HEK293 (cell line): ENCODE measurements at regions not wholly inside any gene's neighbourhood (a gene's known extent, or its start where the extent isn't known, plus 50 kb on each side); places are given as distances from the start of the nearest gene placed in this dataset.

ENCODE experiments used
- KLF7 ChIP-seq: fragments of 450-650 bp; formaldehyde crosslinking; IDR thresholded peaks from 2 replicates; pipeline ENCODE4 v1.5.1; 2016; ENCODE audit warnings: missing biosample characterization, missing genetic modification characterization, borderline replicate concordance
- SETDB1 ChIP-seq: IDR thresholded peaks from one replicate; pipeline ENCODE4 v1.6.1; 2017; ENCODE audit warnings: mild to moderate bottlenecking, low read length, moderate library complexity, mixed read lengths; ENCODE audit not compliant: insufficient read length
- SP2 ChIP-seq: fragments of 450-650 bp; formaldehyde crosslinking; IDR thresholded peaks from 2 replicates; pipeline ENCODE4 v1.5.1; 2016; ENCODE audit warnings: missing biosample characterization, missing genetic modification characterization
- TCF7L2 ChIP-seq: IDR thresholded peaks from 2 replicates; pipeline ENCODE4 v1.6.1; 2011; ENCODE audit warnings: low read depth, mild to moderate bottlenecking, inconsistent platforms, low read length, moderate library complexity, borderline replicate concordance
- ZFHX2 ChIP-seq: fragments of 450-650 bp; formaldehyde crosslinking; conservative IDR thresholded peaks from 2 replicates; pipeline ENCODE4 v1.5.1; 2016; ENCODE audit warnings: missing biosample characterization, missing genetic modification characterization
- ZNF274 ChIP-seq, 2 experiments: fragments of 200-500 bp in 1 of 2; fragments of 450-650 bp in 1 of 2; sonication (Bioruptor generic) in 1 of 2; formaldehyde crosslinking in 1 of 2; IDR thresholded peaks; 2 replicates each; pipeline versions ENCODE4 v1.5.1 to v1.6.1; 2014 to 2016; ENCODE audit warnings: borderline replicate concordance in 1 of 2, inconsistent platforms in 1 of 2, low read length in 1 of 2, missing biosample characterization in 1 of 2, missing genetic modification characterization in 1 of 2
- ZNF350 ChIP-seq: fragments of 450-650 bp; formaldehyde crosslinking; IDR thresholded peaks from 2 replicates; pipeline ENCODE4 v1.5.0; 2017; ENCODE audit warnings: missing biosample characterization, mild to moderate bottlenecking, missing genetic modification characterization
- ZNF560 ChIP-seq: fragments of 450-650 bp; formaldehyde crosslinking; IDR thresholded peaks from 2 replicates; pipeline ENCODE4 v1.5.1; 2017; ENCODE audit warnings: missing biosample characterization, missing genetic modification characterization, borderline replicate concordance
- ZNF629 ChIP-seq: fragments of 450-650 bp; formaldehyde crosslinking; IDR thresholded peaks from 2 replicates; pipeline ENCODE4 v1.5.1; 2017; ENCODE audit warnings: missing biosample characterization, missing genetic modification characterization

DNA sequence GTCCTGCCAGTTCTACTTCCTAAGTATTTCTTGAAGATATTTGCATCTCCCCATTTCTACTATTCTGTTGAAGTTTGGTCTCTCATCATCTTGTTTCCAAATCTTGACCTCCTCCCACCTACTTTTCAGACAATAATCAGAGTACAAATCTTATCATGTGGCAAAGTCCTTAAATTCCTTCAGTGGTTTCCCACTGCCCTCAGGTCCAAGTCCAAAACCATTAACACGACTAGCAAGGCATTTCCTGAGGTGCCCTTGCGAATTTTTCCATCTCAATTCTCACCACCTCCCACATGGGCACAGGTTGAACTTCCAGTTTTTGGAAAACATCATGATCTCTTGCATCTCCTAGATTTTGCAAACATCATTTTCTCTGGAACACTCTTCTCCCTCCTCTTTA, 97.2 kb upstream of the CDK1 start:
- no peak for TF ChIP-seq SETDB1
- no peak for TF ChIP-seq ZNF350 (tag by site-specific recombination)
- TF ChIP-seq ZNF629 (tag by site-specific recombination): no peak
- no peak for TF ChIP-seq TCF7L2
- no peak for TF ChIP-seq ZNF560
- no peak for TF ChIP-seq ZNF274 (IDR thresholded peaks at IDR 0.05; ENCODE audit: low read length)
- no peak for TF ChIP-seq ZNF274 (tag by site-specific recombination; IDR thresholded peaks at IDR 0.05; ENCODE audit: borderline replicate concordance)
- TF ChIP-seq KLF7 (tag by site-specific recombination): no peak
- no peak for TF ChIP-seq SP2 (tag by site-specific recombination)
- no peak for TF ChIP-seq ZFHX2 (tag by site-specific recombination)
